Lower leg skin (tissue), 3 donors: ENCODE measurements at regions not wholly inside any gene's neighbourhood (a gene's known extent, or its start where the extent isn't known, plus 50 kb on each side); places are given as distances from the start of the nearest gene placed in this dataset.

Experiments used
- POLR2A ChIP-seq, 2 donors: fragments of 450-650 bp; IDR thresholded peaks; one replicate each; pipeline ENCODE4 v1.6.1; 2016 to 2017; ENCODE audit warnings: antibody characterized with exemption in 2 of 2, mild to moderate bottlenecking in 1 of 2, moderate library complexity in 1 of 2
- TF ChIP-seq, protein P1 (sequence below), 3 donors: fragments of 450-650 bp; IDR thresholded peaks; one replicate each; pipeline ENCODE4 v1.5.1; 2016; ENCODE audit warnings: antibody characterized with exemption in 3 of 3, mild to moderate bottlenecking in 3 of 3, moderate library complexity in 2 of 3

DNA sequence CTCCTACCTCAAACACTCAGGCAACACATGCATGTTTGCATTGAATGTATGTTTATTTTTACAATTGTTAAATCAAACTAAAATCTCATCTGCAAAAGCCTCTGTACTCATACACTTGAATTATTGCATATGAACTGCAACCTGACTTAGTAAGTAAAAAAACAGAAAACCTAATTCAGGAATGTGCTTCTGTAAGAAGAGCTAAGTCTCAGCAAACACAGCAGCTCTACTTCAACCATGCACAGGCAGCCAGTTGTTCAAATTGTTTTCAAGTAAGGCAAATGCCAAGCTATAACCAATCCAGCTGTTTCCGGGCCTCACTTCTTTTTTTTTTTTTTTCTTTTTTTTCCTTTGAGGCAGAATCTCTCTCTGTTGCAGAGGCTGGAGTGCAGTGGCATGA is 93.5 kb upstream of the MALRD1 start:
- TF ChIP-seq POLR2A (IDR thresholded peaks at IDR 0.05): no peak
- TF ChIP-seq, protein P1, sequence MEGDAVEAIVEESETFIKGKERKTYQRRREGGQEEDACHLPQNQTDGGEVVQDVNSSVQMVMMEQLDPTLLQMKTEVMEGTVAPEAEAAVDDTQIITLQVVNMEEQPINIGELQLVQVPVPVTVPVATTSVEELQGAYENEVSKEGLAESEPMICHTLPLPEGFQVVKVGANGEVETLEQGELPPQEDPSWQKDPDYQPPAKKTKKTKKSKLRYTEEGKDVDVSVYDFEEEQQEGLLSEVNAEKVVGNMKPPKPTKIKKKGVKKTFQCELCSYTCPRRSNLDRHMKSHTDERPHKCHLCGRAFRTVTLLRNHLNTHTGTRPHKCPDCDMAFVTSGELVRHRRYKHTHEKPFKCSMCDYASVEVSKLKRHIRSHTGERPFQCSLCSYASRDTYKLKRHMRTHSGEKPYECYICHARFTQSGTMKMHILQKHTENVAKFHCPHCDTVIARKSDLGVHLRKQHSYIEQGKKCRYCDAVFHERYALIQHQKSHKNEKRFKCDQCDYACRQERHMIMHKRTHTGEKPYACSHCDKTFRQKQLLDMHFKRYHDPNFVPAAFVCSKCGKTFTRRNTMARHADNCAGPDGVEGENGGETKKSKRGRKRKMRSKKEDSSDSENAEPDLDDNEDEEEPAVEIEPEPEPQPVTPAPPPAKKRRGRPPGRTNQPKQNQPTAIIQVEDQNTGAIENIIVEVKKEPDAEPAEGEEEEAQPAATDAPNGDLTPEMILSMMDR (IDR thresholded peaks at IDR 0.05): no peak
